ENCODE measurements at regions not wholly inside any gene's neighbourhood (a gene's known extent, or its start where the extent isn't known, plus 50 kb on each side); places are given as distances from the start of the nearest gene placed in this dataset.
A peak's percentile ranks its signal among the peaks of the same experiment; 100 is the strongest.
"Not testable (repeated sequence)": the region's sequence is repeated elsewhere in the genome, so short reads cannot be mapped to it uniquely, and the experiment has no call there.

DNA sequence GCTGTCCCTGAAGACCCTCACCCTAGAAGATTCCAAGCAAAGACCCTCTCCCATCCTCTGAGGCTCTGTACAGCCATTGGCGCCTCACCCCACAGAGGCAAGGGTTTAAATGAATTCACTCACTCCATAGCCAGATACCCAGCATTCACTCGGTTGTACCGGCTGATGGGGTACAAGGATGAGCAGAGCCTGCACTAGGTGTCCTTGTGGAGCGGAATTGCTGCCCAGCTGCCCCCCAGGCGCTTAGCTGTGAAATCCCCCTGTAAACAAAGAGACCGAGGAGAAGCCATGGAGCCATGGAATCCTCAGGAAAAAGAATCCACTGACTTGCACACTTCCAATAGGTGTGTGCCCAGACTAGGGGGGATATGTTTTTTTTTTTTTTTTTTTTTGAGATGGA is 117.3 kb downstream of the SHANK2 start:
- Histone ChIP-seq H3K4me1 (ENCODE audit: control insufficient read depth, insufficient read depth, low read length) (peaks cover 20% of the 10 kb centered on the region), H3K9me3 (ENCODE audit: control insufficient read depth, insufficient read depth, low read length) (no peaks in the 10 kb centered on the region), H3K36me3 (ENCODE audit: control insufficient read depth, insufficient read depth, low read length) (no peaks in the 10 kb centered on the region), H3K27ac (ENCODE audit: low read depth, low read length) (no peak overlapping the region), H3K4me3 (ENCODE audit: low read depth, low read length) (no peak overlapping the region), H3K27me3 (ENCODE audit: control insufficient read depth, insufficient read depth, low read length) (no peaks in the 10 kb centered on the region)
- DNase-seq (ENCODE audit: low read depth in 4 of 6, low spot score in 6 of 6): no peak
- WGBS (ENCODE audit: insufficient coverage): 100% methylated on average over 3 of the region's 6 CpGs

- Histone ChIP-seq H3K27me3 (ENCODE audit: control insufficient read depth, insufficient read depth, low read length) (no peaks in the 10 kb centered on the region), H3K9me3 (ENCODE audit: control insufficient read depth, insufficient read depth, low read length) (no peaks in the 10 kb centered on the region), H3K4me1 (ENCODE audit: control insufficient read depth, insufficient read depth, low read length) (peaks cover 10% of the 10 kb centered on the region), H3K4me3 (ENCODE audit: low read depth, low read length) (no peak overlapping the region), H3K27ac (ENCODE audit: low read depth, low read length) (no peak overlapping the region), H3K36me3 (ENCODE audit: control insufficient read depth, insufficient read depth, low read length) (no peaks in the 10 kb centered on the region)
- DNase-seq (ENCODE audit: low read depth in 4 of 6, low spot score in 6 of 6): no peak
- 81% methylated on average over 6 of the region's 9 CpGs for WGBS (ENCODE audit: insufficient coverage)
These were observed 118.4 kb downstream of the SHANK2 start for GRCh38 chr11:71133946-71134345.

- 51% methylated on average over 12 of the region's 15 CpGs for WGBS (ENCODE audit: insufficient coverage)
- Histone ChIP-seq H3K27ac (ENCODE audit: low read depth, low read length) (no peak overlapping the region), H3K27me3 (ENCODE audit: control insufficient read depth, insufficient read depth, low read length) (no peaks in the 10 kb centered on the region)
These were observed 120.5 kb downstream of the SHANK2 start for GRCh38 chr11:71131861-71132260.

DNA sequence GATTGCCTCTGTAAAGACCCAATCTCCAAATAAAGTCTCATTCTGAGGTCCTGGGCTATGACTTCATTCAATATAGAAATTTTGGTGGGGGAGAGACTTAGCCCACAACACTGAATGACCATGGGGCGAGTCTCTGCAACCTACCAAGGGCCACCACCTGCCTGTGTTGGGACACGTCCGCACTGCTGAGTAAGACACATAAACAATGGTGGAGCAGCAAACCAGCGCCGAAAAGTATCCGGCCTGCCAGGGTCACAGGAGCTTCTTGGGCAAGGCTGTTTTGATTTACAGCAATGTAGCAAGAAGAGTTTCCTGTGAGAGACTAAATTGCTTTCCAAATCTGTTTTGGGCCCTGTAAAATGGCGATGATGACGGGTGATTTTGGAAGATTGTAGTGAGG is 122.3 kb downstream of the SHANK2 start:
- 94% methylated on average over 6 of the region's 8 CpGs for WGBS (ENCODE audit: insufficient coverage)

More at GRCh38 chr11:71131861-71132260, 120.5 kb downstream of the SHANK2 start:
- H3K4me3 ChIP-seq (ENCODE audit: low read depth, low read length): no peak overlapping the region
- no peaks in the 10 kb centered on the region for H3K9me3 ChIP-seq (ENCODE audit: control insufficient read depth, insufficient read depth, low read length)
- H3K4me1 ChIP-seq (ENCODE audit: control insufficient read depth, insufficient read depth, low read length): peaks cover 5% of the 10 kb centered on the region
- no peaks in the 10 kb centered on the region for H3K36me3 ChIP-seq (ENCODE audit: control insufficient read depth, insufficient read depth, low read length)
- DNase-seq (ENCODE audit: low read depth in 4 of 6, low spot score in 6 of 6): peak in 1 of 6 donors; percentile 45

DNA sequence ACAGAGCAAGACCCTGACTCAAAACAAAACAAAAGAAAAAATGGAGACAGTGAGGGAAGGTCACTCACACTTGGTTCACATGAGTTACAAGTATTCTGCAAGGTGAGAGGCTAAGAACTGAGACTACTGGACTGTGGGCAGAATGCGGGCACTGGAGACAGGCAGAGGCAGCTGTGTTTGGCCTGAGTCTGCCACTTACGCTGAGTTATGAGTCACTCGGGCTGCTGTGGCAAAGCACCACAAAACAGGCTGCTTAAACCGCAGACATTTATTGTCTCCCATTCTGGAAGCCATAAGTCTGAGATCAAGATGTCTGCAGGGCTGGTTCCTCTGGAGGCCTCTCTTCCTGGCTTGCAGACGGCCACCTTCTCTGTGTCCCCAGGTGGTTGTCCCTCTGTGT is 122.8 kb downstream of the SHANK2 start:
- no peak overlapping the region for H3K27ac ChIP-seq (ENCODE audit: low read depth, low read length)
- H3K4me1 ChIP-seq (ENCODE audit: control insufficient read depth, insufficient read depth, low read length): peaks cover 5% of the 10 kb centered on the region
- H3K27me3 ChIP-seq (ENCODE audit: control insufficient read depth, insufficient read depth, low read length): no peaks in the 10 kb centered on the region
- H3K4me3 ChIP-seq (ENCODE audit: low read depth, low read length): no peak overlapping the region
- no peaks in the 10 kb centered on the region for H3K9me3 ChIP-seq (ENCODE audit: control insufficient read depth, insufficient read depth, low read length)
- H3K36me3 ChIP-seq (ENCODE audit: control insufficient read depth, insufficient read depth, low read length): no peaks in the 10 kb centered on the region
- no peak for DNase-seq (ENCODE audit: low read depth in 4 of 6, low spot score in 6 of 6)
- WGBS (ENCODE audit: insufficient coverage): 81% methylated on average over 5 of the region's 5 CpGs

More for the DNA sequence above, 122.3 kb downstream of the SHANK2 start:
- H3K27ac ChIP-seq (ENCODE audit: low read depth, low read length): no peak overlapping the region
- H3K9me3 ChIP-seq (ENCODE audit: control insufficient read depth, insufficient read depth, low read length): no peaks in the 10 kb centered on the region
- no peaks in the 10 kb centered on the region for H3K27me3 ChIP-seq (ENCODE audit: control insufficient read depth, insufficient read depth, low read length)
- H3K4me3 ChIP-seq (ENCODE audit: low read depth, low read length): no peak overlapping the region
- H3K36me3 ChIP-seq (ENCODE audit: control insufficient read depth, insufficient read depth, low read length): no peaks in the 10 kb centered on the region
- DNase-seq (ENCODE audit: low read depth in 4 of 6, low spot score in 6 of 6): no peak
- peaks cover 5% of the 10 kb centered on the region for H3K4me1 ChIP-seq (ENCODE audit: control insufficient read depth, insufficient read depth, low read length)

- DNase-seq (ENCODE audit: low read depth in 4 of 6, low spot score in 6 of 6): no peak
- Histone ChIP-seq H3K27ac (ENCODE audit: low read depth, low read length) (no peak overlapping the region), H3K36me3 (ENCODE audit: control insufficient read depth, insufficient read depth, low read length) (no peaks in the 10 kb centered on the region), H3K27me3 (ENCODE audit: control insufficient read depth, insufficient read depth, low read length) (no peaks in the 10 kb centered on the region), H3K4me1 (ENCODE audit: control insufficient read depth, insufficient read depth, low read length) (peaks cover 5% of the 10 kb centered on the region), H3K9me3 (ENCODE audit: control insufficient read depth, insufficient read depth, low read length) (no peaks in the 10 kb centered on the region), H3K4me3 (ENCODE audit: low read depth, low read length) (no peak overlapping the region)
- WGBS (ENCODE audit: insufficient coverage): 95% methylated on average over 10 of the region's 11 CpGs
These were observed 124.6 kb downstream of the SHANK2 start for GRCh38 chr11:71127806-71128205.

DNA sequence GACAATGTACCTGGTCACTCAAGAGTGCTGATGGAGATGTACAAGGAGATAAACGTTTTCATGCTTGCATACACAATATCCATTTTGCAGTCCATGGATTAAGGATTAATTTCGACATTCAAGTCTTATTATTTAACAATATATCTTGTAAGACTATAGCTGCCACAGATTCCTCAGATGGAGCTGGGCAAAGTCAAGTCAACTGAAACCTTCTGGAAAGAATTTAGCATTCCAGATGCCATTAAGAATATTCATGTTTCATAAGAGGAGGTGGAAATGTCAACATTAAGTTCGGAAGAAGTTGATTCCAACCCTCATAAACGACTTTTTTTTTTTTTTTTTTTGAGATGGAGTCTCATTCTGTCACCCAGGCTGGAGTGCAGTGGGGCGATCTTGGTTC is 126.0 kb downstream of the SHANK2 start:
- not testable (repeated sequence) for H3K9me3 ChIP-seq (ENCODE audit: control insufficient read depth, insufficient read depth, low read length); DNase-seq (ENCODE audit: low read depth in 4 of 6, low spot score in 6 of 6); H3K36me3 ChIP-seq (ENCODE audit: control insufficient read depth, insufficient read depth, low read length); H3K4me1 ChIP-seq (ENCODE audit: control insufficient read depth, insufficient read depth, low read length); H3K27ac ChIP-seq (ENCODE audit: low read depth, low read length); H3K27me3 ChIP-seq (ENCODE audit: control insufficient read depth, insufficient read depth, low read length); H3K4me3 ChIP-seq (ENCODE audit: low read depth, low read length)
- WGBS (ENCODE audit: insufficient coverage): no CpG with 5 or more reads among the region's 5 CpGs

DNA sequence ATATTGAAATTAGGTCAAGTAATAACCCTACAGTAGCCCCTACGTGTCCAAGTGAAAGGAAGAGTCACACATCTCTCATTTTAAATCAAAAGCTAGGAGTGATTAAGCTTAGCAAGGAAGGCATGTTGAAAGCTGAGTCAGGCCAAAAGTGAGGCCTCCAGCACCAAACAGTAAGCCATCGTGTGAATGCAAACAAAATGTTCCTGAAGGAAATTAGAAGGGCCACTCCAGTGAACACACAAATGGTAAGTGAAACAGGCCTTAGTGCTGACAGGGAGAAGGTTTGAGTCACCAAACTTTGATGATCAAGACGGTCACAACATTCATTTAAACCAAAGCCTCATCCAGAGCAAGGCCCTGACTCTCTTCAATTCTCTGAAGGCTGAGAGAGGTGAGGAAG is 127.2 kb downstream of the SHANK2 start:
- no peak for DNase-seq (ENCODE audit: low read depth in 4 of 6, low spot score in 6 of 6)
- Histone ChIP-seq H3K27ac (ENCODE audit: low read depth, low read length) (no peak overlapping the region), H3K4me3 (ENCODE audit: low read depth, low read length) (no peak overlapping the region), H3K4me1 (ENCODE audit: control insufficient read depth, insufficient read depth, low read length) (peaks cover 6% of the 10 kb centered on the region), H3K9me3 (ENCODE audit: control insufficient read depth, insufficient read depth, low read length) (no peaks in the 10 kb centered on the region), H3K36me3 (ENCODE audit: control insufficient read depth, insufficient read depth, low read length) (no peaks in the 10 kb centered on the region), H3K27me3 (ENCODE audit: control insufficient read depth, insufficient read depth, low read length) (no peaks in the 10 kb centered on the region)
- WGBS (ENCODE audit: insufficient coverage): 100% methylated on average over 1 of the region's 3 CpGs

DNA sequence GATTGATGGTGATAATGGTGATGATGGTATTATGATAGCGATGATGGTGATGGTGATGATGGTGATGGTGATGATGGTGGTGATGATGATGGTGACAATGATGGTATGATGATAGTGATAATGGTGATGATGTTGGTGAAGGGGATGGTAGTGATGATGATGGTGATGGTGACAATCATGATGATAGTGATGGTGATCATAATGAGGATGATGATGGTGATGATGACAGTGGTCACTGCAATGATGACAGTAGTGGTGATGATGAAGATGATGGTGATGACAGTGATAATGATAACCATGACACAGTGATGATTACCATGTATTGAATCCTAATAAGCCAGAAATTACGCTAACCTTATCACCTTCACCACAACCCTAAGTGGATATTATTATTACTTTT is 128.2 kb downstream of the SHANK2 start:
- Histone ChIP-seq H3K36me3 (ENCODE audit: control insufficient read depth, insufficient read depth, low read length) (no peaks in the 10 kb centered on the region), H3K27me3 (ENCODE audit: control insufficient read depth, insufficient read depth, low read length) (no peaks in the 10 kb centered on the region), H3K27ac (ENCODE audit: low read depth, low read length) (no peak overlapping the region), H3K4me1 (ENCODE audit: control insufficient read depth, insufficient read depth, low read length) (peaks cover 6% of the 10 kb centered on the region), H3K4me3 (ENCODE audit: low read depth, low read length) (no peak overlapping the region), H3K9me3 (ENCODE audit: control insufficient read depth, insufficient read depth, low read length) (no peaks in the 10 kb centered on the region)
- no peak for DNase-seq (ENCODE audit: low read depth in 4 of 6, low spot score in 6 of 6)
- WGBS (ENCODE audit: insufficient coverage): 40% methylated on average over 1 of the region's 2 CpGs

GRCh38 chr11:71120471-71120896 is 131.9 kb downstream of the SHANK2 start:
- Histone ChIP-seq H3K27ac (ENCODE audit: low read depth, low read length) (no peak overlapping the region), H3K36me3 (ENCODE audit: control insufficient read depth, insufficient read depth, low read length) (no peaks in the 10 kb centered on the region), H3K4me1 (ENCODE audit: control insufficient read depth, insufficient read depth, low read length) (peaks cover 6% of the 10 kb centered on the region), H3K9me3 (ENCODE audit: control insufficient read depth, insufficient read depth, low read length) (no peaks in the 10 kb centered on the region), H3K4me3 (ENCODE audit: low read depth, low read length) (no peak overlapping the region), H3K27me3 (ENCODE audit: control insufficient read depth, insufficient read depth, low read length) (no peaks in the 10 kb centered on the region)
- 21% methylated on average over 3 of the region's 7 CpGs for WGBS (ENCODE audit: insufficient coverage)
- peak in 2 of 6 donors; percentile 46 to 61 for DNase-seq (ENCODE audit: low read depth in 4 of 6, low spot score in 6 of 6)
